OCI-LY3 (cell line): ENCODE measurements at regions not wholly inside any gene's neighbourhood (a gene's known extent, or its start where the extent isn't known, plus 50 kb on each side); places are given as distances from the start of the nearest gene placed in this dataset.

Experiments used
- H2AFZ ChIP-seq: fragments of 200-600, 300-600 bp; shearing (Covaris generic); 2 replicates; pipeline ENCODE4 v1.6.0; 2014; ENCODE audit warnings: antibody characterized with exemption, low read depth, low read length
- H3K27ac ChIP-seq: fragments of 200-600, 300-600 bp; sonication (generic); 2 replicates; pipeline ENCODE4 v1.5.1; 2014; ENCODE audit warnings: mild to moderate bottlenecking, low read length, moderate library complexity, mixed read lengths
- H3K27me3 ChIP-seq: fragments of 200-600, 300-600 bp; sonication (generic); 2 replicates; pipeline ENCODE4 v1.6.1; 2014; ENCODE audit warnings: low read depth, low read length, mixed read lengths
- H3K36me3 ChIP-seq: fragments of 200-600, 300-600 bp; sonication (generic); replicated peaks from 2 replicates; pipeline ENCODE3; 2014; ENCODE audit warnings: low read depth, low read length, mixed read lengths
- H3K4me1 ChIP-seq: fragments of 300-600, 200-600 bp; sonication (generic); 2 replicates; pipeline ENCODE4 v1.6.1; 2014; ENCODE audit warnings: low read length, mixed read lengths
- H3K4me2 ChIP-seq: fragments of 200-600, 300-600 bp; sonication (generic); 2 replicates; pipeline ENCODE4 v1.6.1; 2014; ENCODE audit warnings: low read length, mixed read lengths
- H3K4me3 ChIP-seq: fragments of 300-600, 200-600 bp; sonication (generic); 2 replicates; pipeline ENCODE4 v1.5.1; 2014; ENCODE audit warnings: antibody characterized with exemption, mild to moderate bottlenecking, low read length, moderate library complexity
- H3K79me2 ChIP-seq: fragments of 300-600, 200-600 bp; shearing (Covaris generic); 2 replicates; pipeline ENCODE4 v1.6.1; 2014; ENCODE audit warnings: mild to moderate bottlenecking, low read length, mixed read lengths
- H3K9ac ChIP-seq: fragments of 300-600, 200-600 bp; shearing (Covaris generic); 2 replicates; pipeline ENCODE4 v1.6.0; 2014; ENCODE audit warnings: mild to moderate bottlenecking, low read length, moderate library complexity
- H3K9me3 ChIP-seq: fragments of 200-600, 300-600 bp; shearing (Covaris generic); 2 replicates; pipeline ENCODE4 v1.6.1; 2014; ENCODE audit warnings: low read length, mixed read lengths; ENCODE audit not compliant: insufficient read depth
- H4K20me1 ChIP-seq: fragments of 200-600, 300-600 bp; sonication (generic); 2 replicates; pipeline ENCODE4 v1.6.1; 2016; ENCODE audit warnings: low read length, mixed read lengths; ENCODE audit not compliant: insufficient read depth
- CTCF ChIP-seq: fragments of 200-600, 300-600 bp; sonication (generic); IDR thresholded peaks from 2 replicates; pipeline ENCODE4 v1.5.1; 2014; ENCODE audit warnings: antibody characterized with exemption, low read length, low read depth
- EZH2phosphoT487 ChIP-seq: fragments of 200-600 bp; shearing (Covaris generic); IDR thresholded peaks from 2 replicates; pipeline ENCODE4 v1.6.1; 2018; ENCODE audit warnings: antibody characterized with exemption, mixed run types, low read depth

DNA sequence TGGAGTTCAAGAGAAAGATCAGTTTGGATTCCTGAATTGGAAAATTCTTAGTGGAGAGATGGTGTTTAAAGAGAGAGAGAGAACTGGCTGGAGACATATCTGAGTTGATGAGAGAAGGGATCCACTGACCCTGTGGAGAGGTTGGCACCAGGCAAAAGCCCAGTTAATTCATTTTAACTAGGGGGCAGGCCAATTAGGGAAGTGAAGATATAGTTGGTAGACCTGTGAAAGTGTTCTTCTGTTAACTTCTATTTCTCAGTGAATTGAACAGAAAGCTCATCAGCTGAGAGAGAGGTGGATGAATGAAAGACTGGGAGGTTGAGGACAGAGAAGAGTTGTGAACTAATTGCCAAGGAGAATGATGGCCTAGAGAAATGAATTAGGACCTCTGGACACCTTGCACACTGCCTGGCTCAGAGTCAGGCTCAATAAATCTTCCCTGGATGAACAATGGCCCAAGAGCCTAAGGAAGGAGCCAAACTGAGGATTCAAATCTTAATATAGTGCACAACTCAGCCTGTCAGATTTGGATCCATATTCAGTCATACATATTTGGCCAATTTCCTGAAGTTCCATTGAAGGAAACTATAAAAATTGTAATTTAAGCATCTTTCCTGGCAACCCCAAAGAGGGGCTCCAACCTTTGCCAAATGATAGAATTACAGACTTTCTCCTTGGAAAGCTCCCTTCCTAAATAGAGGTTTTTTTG lies 82.2 kb upstream of the RMDN2 start:
- TF ChIP-seq CTCF: no peak
- TF ChIP-seq EZH2phosphoT487: no peak
- Histone ChIP-seq H4K20me1 (no peaks in the 10 kb centered on the region), H3K27ac (no peak overlapping the region), H3K4me1 (peaks cover 7% of the 10 kb centered on the region), H3K4me2 (no peak overlapping the region), H3K27me3 (peaks cover 33% of the 10 kb centered on the region), H3K4me3 (no peak overlapping the region), H2AFZ (no peak overlapping the region), H3K9me3 (no peaks in the 10 kb centered on the region), H3K79me2 (no peaks in the 10 kb centered on the region), H3K36me3 (no peaks in the 10 kb centered on the region), H3K9ac (no peak overlapping the region)

DNA sequence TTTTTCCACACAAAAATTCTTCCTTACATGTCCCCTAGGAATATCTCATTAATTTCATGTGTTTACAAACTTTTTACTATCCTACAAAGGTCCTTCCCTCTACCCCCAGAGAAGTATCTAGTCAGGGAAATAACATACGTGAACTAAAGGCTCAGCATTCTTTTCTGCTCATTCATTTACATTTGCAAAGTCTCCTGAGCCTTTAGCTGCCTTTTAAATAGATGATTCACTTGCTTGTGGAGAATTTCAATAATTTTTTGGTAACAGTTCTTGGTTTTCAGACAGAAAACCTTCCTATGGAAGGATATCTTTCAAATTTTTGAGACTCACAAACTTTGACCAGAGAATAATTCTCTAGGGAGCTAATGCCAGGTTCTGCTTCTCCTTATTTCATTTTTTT lies 81.5 kb upstream of the RMDN2 start:
- Histone ChIP-seq H3K27me3 (peaks cover 33% of the 10 kb centered on the region), H3K27ac (no peak overlapping the region), H2AFZ (no peak overlapping the region), H3K36me3 (no peaks in the 10 kb centered on the region), H3K79me2 (no peaks in the 10 kb centered on the region), H3K4me1 (peaks cover 7% of the 10 kb centered on the region), H3K4me3 (no peak overlapping the region), H4K20me1 (no peaks in the 10 kb centered on the region), H3K9ac (no peak overlapping the region), H3K9me3 (no peaks in the 10 kb centered on the region), H3K4me2 (no peak overlapping the region)
- TF ChIP-seq EZH2phosphoT487: no peak
- TF ChIP-seq CTCF: no peak

- Histone ChIP-seq H4K20me1 (no peaks in the 10 kb centered on the region), H3K79me2 (no peaks in the 10 kb centered on the region), H3K27me3 (peaks cover 30% of the 10 kb centered on the region), H3K4me3 (no peak overlapping the region), H3K4me2 (no peak overlapping the region), H3K9me3 (no peaks in the 10 kb centered on the region), H3K27ac (no peak overlapping the region), H3K9ac (no peak overlapping the region), H3K4me1 (peaks cover 14% of the 10 kb centered on the region), H3K36me3 (no peaks in the 10 kb centered on the region), H2AFZ (no peak overlapping the region)
- no peak for TF ChIP-seq CTCF
- no peak for TF ChIP-seq EZH2phosphoT487
These were observed 78.9 kb upstream of the RMDN2 start for GRCh38 chr2:37846207-37846606.

- no peaks in the 10 kb centered on the region for H3K9me3 ChIP-seq
- no peaks in the 10 kb centered on the region for H3K79me2 ChIP-seq
- H3K9ac ChIP-seq: no peak overlapping the region
- no peak overlapping the region for H2AFZ ChIP-seq
- no peaks in the 10 kb centered on the region for H4K20me1 ChIP-seq
- no peak overlapping the region for H3K4me2 ChIP-seq
- H3K27me3 ChIP-seq: peaks cover 22% of the 10 kb centered on the region
- no peaks in the 10 kb centered on the region for H3K36me3 ChIP-seq
- no peak overlapping the region for H3K27ac ChIP-seq
- TF ChIP-seq CTCF (no peak), EZH2phosphoT487 (no peak)
- no peak overlapping the region for H3K4me3 ChIP-seq
- peaks cover 26% of the 10 kb centered on the region for H3K4me1 ChIP-seq
These were observed 77.3 kb upstream of the RMDN2 start for GRCh38 chr2:37847792-37848191.
